ENCODE measurements at regions not wholly inside any gene's neighbourhood (a gene's known extent, or its start where the extent isn't known, plus 50 kb on each side); places are given as distances from the start of the nearest gene placed in this dataset.

DNA sequence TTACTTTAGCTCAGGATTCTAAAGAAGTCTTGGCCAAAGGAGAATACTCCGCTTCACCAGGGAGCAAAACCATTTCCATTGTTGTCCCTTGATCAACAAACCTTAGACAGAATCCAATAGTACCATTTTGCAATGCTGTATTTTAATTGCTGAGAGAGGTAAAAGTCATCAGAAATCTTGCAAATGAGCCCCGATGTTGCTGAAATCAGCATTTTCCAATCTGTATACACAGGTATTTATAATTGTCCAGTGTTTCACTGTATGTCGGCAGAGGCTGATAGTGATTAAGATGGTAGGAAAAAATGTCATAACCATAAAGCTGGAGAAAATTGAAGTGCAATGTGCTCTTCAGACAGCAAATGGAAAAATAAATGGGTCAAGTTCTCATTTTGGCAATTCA lies 170.0 kb upstream of the ARL4C start:
- Histone ChIP-seq H3K27ac (no peak overlapping the region), H3K4me1 (no peaks in the 10 kb centered on the region), H3K4me3 (no peak overlapping the region), H3K36me3 (no peaks in the 10 kb centered on the region), H3K9me3 (no peaks in the 10 kb centered on the region), H3K27me3 (no peaks in the 10 kb centered on the region)
- DNase-seq (ENCODE audit: low spot score in 2 of 2), result no peak
- intact Hi-C loops (cut with DNase I), result no loop called here
- no peak for TF ChIP-seq CTCF (IDR thresholded peaks at IDR 0.05)

DNA sequence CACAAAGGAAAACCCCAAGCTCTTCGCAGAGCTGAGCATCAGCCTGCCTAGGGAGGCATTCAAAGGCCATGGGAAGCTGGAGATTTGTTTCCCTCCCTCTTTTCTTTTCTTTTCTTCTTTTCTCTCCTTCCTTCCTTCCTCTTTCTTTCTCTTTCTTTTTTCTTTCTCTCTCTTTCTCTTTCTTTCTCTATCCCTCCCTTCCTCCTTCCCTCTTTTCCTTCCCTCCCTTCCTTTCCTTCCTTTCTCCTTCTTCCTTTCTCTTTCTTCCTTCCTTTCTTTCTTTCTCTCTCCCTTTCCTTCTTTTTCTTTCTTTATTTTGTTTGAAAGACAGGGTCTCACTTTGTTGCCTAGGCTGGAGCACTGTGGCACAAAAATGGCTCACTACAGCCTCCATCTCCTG lies 168.4 kb upstream of the ARL4C start:
- intact Hi-C loops (cut with DNase I), result no loop called here

DNA sequence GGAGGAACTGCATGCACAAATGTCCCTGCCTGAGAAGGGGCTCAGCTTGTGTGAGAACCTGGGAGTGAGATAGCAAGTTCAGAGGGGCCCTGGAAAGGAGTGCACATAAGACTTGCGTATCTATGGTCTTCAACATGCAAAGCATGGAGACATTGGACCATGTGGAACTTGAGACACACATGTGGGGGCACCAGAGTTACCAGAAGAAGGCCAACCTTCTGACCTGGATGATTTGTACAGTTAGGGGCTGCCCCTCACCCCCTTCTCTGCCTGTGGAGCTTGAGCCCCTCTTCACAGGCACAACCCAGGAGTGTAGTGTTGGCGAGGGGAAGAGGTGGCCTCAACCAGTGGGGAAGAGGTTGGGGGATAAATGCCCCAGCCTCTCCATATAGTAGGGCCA lies 165.0 kb upstream of the ARL4C start:
- intact Hi-C loops (cut with DNase I), result no loop called here
- H3K4me3 ChIP-seq, result no peak overlapping the region
- no peak for TF ChIP-seq CTCF (IDR thresholded peaks at IDR 0.05)
- no peaks in the 10 kb centered on the region for H3K9me3 ChIP-seq
- H3K27ac ChIP-seq, result no peak overlapping the region
- H3K27me3 ChIP-seq, result no peaks in the 10 kb centered on the region
- H3K36me3 ChIP-seq, result no peaks in the 10 kb centered on the region
- no peak for DNase-seq (ENCODE audit: low spot score in 2 of 2)
- no peaks in the 10 kb centered on the region for H3K4me1 ChIP-seq

More for the DNA sequence above, 168.4 kb upstream of the ARL4C start:
- no peaks in the 10 kb centered on the region for H3K36me3 ChIP-seq
- H3K9me3 ChIP-seq, result no peaks in the 10 kb centered on the region
- no peak overlapping the region for H3K27ac ChIP-seq
- H3K27me3 ChIP-seq, result no peaks in the 10 kb centered on the region
- no peak for DNase-seq (ENCODE audit: low spot score in 2 of 2)
- no peak overlapping the region for H3K4me3 ChIP-seq
- no peak for TF ChIP-seq CTCF (IDR thresholded peaks at IDR 0.05)
- no peaks in the 10 kb centered on the region for H3K4me1 ChIP-seq

- Histone ChIP-seq H3K27me3 (no peaks in the 10 kb centered on the region), H3K4me3 (no peak overlapping the region), H3K36me3 (no peaks in the 10 kb centered on the region), H3K4me1 (no peaks in the 10 kb centered on the region), H3K27ac (no peak overlapping the region), H3K9me3 (no peaks in the 10 kb centered on the region)
- no peak for DNase-seq (ENCODE audit: low spot score in 2 of 2)
- intact Hi-C loops (cut with DNase I), result no loop called here
- TF ChIP-seq CTCF (IDR thresholded peaks at IDR 0.05), result no peak
Measured at GRCh38 chr2:234661175-234661574, 164.3 kb upstream of the ARL4C start.

GRCh38 chr2:234655706-234656105 lies 158.8 kb upstream of the ARL4C start:
- H3K36me3 ChIP-seq, result no peaks in the 10 kb centered on the region
- intact Hi-C loops (cut with DNase I), result no loop called here
- no peak for DNase-seq (ENCODE audit: low spot score in 2 of 2)
- TF ChIP-seq CTCF (IDR thresholded peaks at IDR 0.05), result no peak
- no peak overlapping the region for H3K4me3 ChIP-seq
- no peaks in the 10 kb centered on the region for H3K9me3 ChIP-seq
- H3K4me1 ChIP-seq, result no peaks in the 10 kb centered on the region
- H3K27me3 ChIP-seq, result no peaks in the 10 kb centered on the region
- no peak overlapping the region for H3K27ac ChIP-seq

GRCh38 chr2:234650911-234651310 lies 154.0 kb upstream of the ARL4C start:
- intact Hi-C loops (cut with DNase I), result no loop called here
- Histone ChIP-seq H3K4me3 (no peak overlapping the region), H3K36me3 (no peaks in the 10 kb centered on the region), H3K4me1 (no peaks in the 10 kb centered on the region), H3K27ac (no peak overlapping the region), H3K9me3 (no peaks in the 10 kb centered on the region), H3K27me3 (no peaks in the 10 kb centered on the region)
- TF ChIP-seq CTCF (IDR thresholded peaks at IDR 0.05), result no peak
- no peak for DNase-seq (ENCODE audit: low spot score in 2 of 2)
